CD4-positive, alpha-beta T cell treated with Interleukin-4 for 1 hour (primary cell): ENCODE measurements at regions not wholly inside any gene's neighbourhood (a gene's known extent, or its start where the extent isn't known, plus 50 kb on each side); places are given as distances from the start of the nearest gene placed in this dataset.

Source experiments
- DNase-seq, 2 donors: peaks; one replicate each; pipeline ENCODE4 v3.0.0-alpha.2; 2020 to 2022

- no peak for DNase-seq
Measured at GRCh38 chr4:122555216-122555615, 65.7 kb downstream of the IL21 start.

GRCh38 chr4:122553432-122553831 lies 67.4 kb downstream of the IL21 start:
- DNase-seq, result no peak

- no peak for DNase-seq
Measured at GRCh38 chr4:122552898-122553297, 68.0 kb downstream of the IL21 start.

GRCh38 chr4:122548886-122549630 lies 71.8 kb downstream of the IL21 start:
- no peak for DNase-seq

- no peak for DNase-seq
Measured at GRCh38 chr4:122548452-122548851, 72.4 kb downstream of the IL21 start.

- DNase-seq, result peak in 1 of 2 donors; percentile 22
Measured at GRCh38 chr4:122542411-122543236, 78.2 kb downstream of the IL21 start.

- no peak for DNase-seq
Measured at GRCh38 chr4:122541996-122542395, 78.9 kb downstream of the IL21 start.

GRCh38 chr4:122540838-122541237 lies 80.0 kb downstream of the IL21 start:
- no peak for DNase-seq

- peak in 1 of 2 donors; percentile 65 for DNase-seq
Measured at GRCh38 chr4:122539861-122540465, 80.9 kb downstream of the IL21 start.

- no peak for DNase-seq
Measured at GRCh38 chr4:122537388-122538135, 81.0 kb upstream of the IL2 start.

- no peak for DNase-seq
Measured at GRCh38 chr4:122536001-122536400, 79.5 kb upstream of the IL2 start.

GRCh38 chr4:122534776-122535175 lies 78.3 kb upstream of the IL2 start:
- DNase-seq, result no peak

- DNase-seq, result no peak
Measured at GRCh38 chr4:122533841-122534240, 77.3 kb upstream of the IL2 start.

GRCh38 chr4:122532766-122533165 lies 76.2 kb upstream of the IL2 start:
- DNase-seq, result peak in 1 of 2 donors; percentile 24

- DNase-seq, result no peak
Measured at GRCh38 chr4:122531514-122531913, 75.0 kb upstream of the IL2 start.

- no peak for DNase-seq
Measured at GRCh38 chr4:122531038-122531437, 74.5 kb upstream of the IL2 start.

- DNase-seq, result no peak
Measured at GRCh38 chr4:122528879-122529278, 72.4 kb upstream of the IL2 start.

GRCh38 chr4:122525865-122526264 lies 69.3 kb upstream of the IL2 start:
- DNase-seq, result no peak

GRCh38 chr4:122524176-122524575 lies 67.7 kb upstream of the IL2 start:
- DNase-seq, result no peak

GRCh38 chr4:122522944-122523343 lies 66.4 kb upstream of the IL2 start:
- DNase-seq, result no peak

GRCh38 chr4:122517345-122517744 lies 60.8 kb upstream of the IL2 start:
- DNase-seq, result no peak

GRCh38 chr4:122516376-122516775 lies 59.9 kb upstream of the IL2 start:
- DNase-seq, result no peak

- no peak for DNase-seq
Measured at GRCh38 chr4:122514671-122515070, 58.1 kb upstream of the IL2 start.
